HCT116 (cell line): ENCODE measurements at regions not wholly inside any gene's neighbourhood (a gene's known extent, or its start where the extent isn't known, plus 50 kb on each side); places are given as distances from the start of the nearest gene placed in this dataset.
"Not testable (repeated sequence)": the region's sequence is repeated elsewhere in the genome, so short reads cannot be mapped to it uniquely, and the experiment has no call there.

Experiments used
- ATAC-seq: fragments of 200-7000 bp; cut with Tn5 transposase; 2 replicates; pipeline ENCODE4 v1.9.1; 2020; ENCODE audit warnings: mild to moderate bottlenecking, moderate library complexity
- BruUV-seq: library from RNA; stranded (reverse); fragments of 400-500 nt; replicated peaks from 2 replicates; lab custom pipeline; 2021; lab: Mats Ljungman, UMichigan
- CTCF ChIA-PET: fragments of 300-600 bp; sonication (Branson Sonifier 250); formaldehyde crosslinking; loops from one replicate; lab custom pipeline; 2021; ENCODE audit warnings: antibody characterized with exemption; lab: Charles Lee
- POLR2A ChIA-PET: fragments of 300-600, 350-600 bp; sonication (Branson Sonifier 250); formaldehyde crosslinking; loops from one replicate; lab custom pipeline; 2021; ENCODE audit warnings: antibody characterized with exemption; lab: Charles Lee
- RAD21 ChIA-PET, 2 experiments: fragments of 300-600 bp; sonication (Branson Sonifier 250); formaldehyde crosslinking; loops; one replicate each; lab custom pipeline; 2023; ENCODE audit warnings: low total read pairs in 2 of 2; ENCODE audit not compliant: uncharacterized antibody in 2 of 2, unreplicated experiment in 2 of 2, low non-redundant PET in 1 of 2; lab: Charles Lee
- DNase-seq: peaks from one replicate; pipeline ENCODE4 v3.0.0-alpha.2; 2010; ENCODE audit warnings: low read depth, low spot score
- H2AFZ ChIP-seq: fragments of 200-600 bp; shearing (Covaris generic), sonication (generic); 2 replicates; pipeline ENCODE4 v1.6.1; 2017; ENCODE audit warnings: low read depth, mixed run types, mixed read lengths, antibody characterized with exemption, low read length; ENCODE audit not compliant: poor library complexity, severe bottlenecking
- H3K27ac ChIP-seq: 2 replicates; pipeline ENCODE4 v1.5.1; 2012; ENCODE audit warnings: low read depth, low read length
- H3K27me3 ChIP-seq: fragments of 200-600 bp; sonication (generic); 2 replicates; pipeline ENCODE4 v1.6.1; 2016; ENCODE audit warnings: mixed run types, low read length, mixed read lengths; ENCODE audit not compliant: insufficient read depth
- H3K36me3 ChIP-seq, 2 experiments: fragments of 200-500 bp in 1 of 2; fragments of 200-600 bp in 1 of 2; sonication (Bioruptor generic) in 1 of 2; sonication (generic) in 1 of 2; 2 replicates each; pipeline versions ENCODE4 v1.5.1 to v1.6.1; 2014 to 2016; ENCODE audit warnings: low read length in 2 of 2, inconsistent platforms in 1 of 2, mixed read lengths in 1 of 2, mixed run types in 1 of 2; ENCODE audit not compliant: insufficient read depth in 2 of 2, control insufficient read depth in 1 of 2
- H3K4me1 ChIP-seq, 2 experiments: fragments of 200-600 bp in 1 of 2; sonication (generic) in 1 of 2; 2 replicates each; pipeline versions ENCODE4 v1.5.1 to v1.6.1; 2012 to 2017; ENCODE audit warnings: low read length in 2 of 2, inconsistent platforms in 1 of 2, mild to moderate bottlenecking in 1 of 2, mixed read lengths in 1 of 2, mixed run types in 1 of 2, moderate library complexity in 1 of 2; ENCODE audit not compliant: insufficient read depth in 2 of 2, control insufficient read depth in 1 of 2
- H3K4me2 ChIP-seq: fragments of 200-600 bp; sonication (generic); 2 replicates; pipeline ENCODE4 v1.6.1; 2017; ENCODE audit warnings: mixed run types, low read length, mixed read lengths
- H3K4me3 ChIP-seq, 2 experiments: fragments of 200-600 bp in 1 of 2; sonication (generic) in 1 of 2; replicated peaks in 1 of 2; 2 replicates each; pipeline ENCODE4 v1.5.1; 2011 to 2016; ENCODE audit warnings: low read length in 2 of 2, control low read depth in 1 of 2, low read depth in 1 of 2, mild to moderate bottlenecking in 1 of 2, mixed read lengths in 1 of 2, mixed run types in 1 of 2
- H3K79me2 ChIP-seq: fragments of 200-600 bp; sonication (generic); 2 replicates; pipeline ENCODE4 v1.6.1; 2017; ENCODE audit warnings: mild to moderate bottlenecking, mixed run types, low read length, moderate library complexity, mixed read lengths; ENCODE audit not compliant: insufficient read depth
- H3K9ac ChIP-seq: fragments of 200-600 bp; sonication (generic); 2 replicates; pipeline ENCODE4 v1.6.1; 2016; ENCODE audit warnings: low read length, mixed read lengths
- H3K9me2 ChIP-seq: fragments of 200-600 bp; sonication (generic), shearing (Covaris generic); 2 replicates; pipeline ENCODE4 v1.6.1; 2017; ENCODE audit warnings: mixed run types, mild to moderate bottlenecking, moderate library complexity; ENCODE audit not compliant: insufficient read depth
- H3K9me3 ChIP-seq, 2 experiments: fragments of 200-500 bp in 1 of 2; fragments of 200-600 bp in 1 of 2; sonication (Bioruptor generic) in 1 of 2; sonication (generic) in 1 of 2; 2 replicates each; pipeline ENCODE4 v1.6.1; 2014 to 2017; ENCODE audit warnings: low read length in 2 of 2, mixed read lengths in 2 of 2, inconsistent platforms in 1 of 2, low read depth in 1 of 2, mild to moderate bottlenecking in 1 of 2, mixed run types in 1 of 2, moderate library complexity in 1 of 2; ENCODE audit not compliant: control insufficient read depth in 1 of 2, insufficient read depth in 1 of 2
- H4K20me1 ChIP-seq: fragments of 200-600 bp; sonication (generic), shearing (Covaris generic); 2 replicates; pipeline ENCODE4 v1.6.1; 2017; ENCODE audit warnings: mixed run types, mild to moderate bottlenecking, moderate library complexity; ENCODE audit not compliant: insufficient read depth
- CBX3 ChIP-seq: IDR thresholded peaks from 2 replicates; pipeline ENCODE4 v1.6.1; 2012; ENCODE audit warnings: low read depth
- ELF1 ChIP-seq: IDR thresholded peaks from 2 replicates; pipeline ENCODE4 v1.6.1; 2012; ENCODE audit warnings: low read depth, borderline replicate concordance
- RAD21 ChIP-seq: IDR thresholded peaks from 2 replicates; pipeline ENCODE4 v1.6.1; 2012; ENCODE audit warnings: low read depth, mild to moderate bottlenecking
- SIN3A ChIP-seq: IDR thresholded peaks from 2 replicates; pipeline ENCODE4 v1.6.1; 2012; ENCODE audit warnings: low read depth
- SP1 ChIP-seq: IDR thresholded peaks from 2 replicates; pipeline ENCODE4 v1.6.1; 2012; ENCODE audit warnings: low read depth
- TCF7L2 ChIP-seq: IDR thresholded peaks from 2 replicates; pipeline ENCODE4 v1.7.0; 2011; ENCODE audit warnings: borderline replicate concordance, inconsistent platforms; ENCODE audit not compliant: insufficient read depth, insufficient read length; ENCODE audit errors: extremely low read depth
- ZNF274 ChIP-seq: fragments of 200-500 bp; sonication (Bioruptor generic); IDR thresholded peaks from 2 replicates; pipeline ENCODE4 v1.6.1; 2014; ENCODE audit warnings: mild to moderate bottlenecking, low read depth, low read length, inconsistent platforms
- intact Hi-C: fragments of 100-400 bp; cut with micrococcal nuclease; formaldehyde crosslinking; loops from 2 replicates; pipeline ENCODE4 v1.10.0; 2022
- TF ChIP-seq, protein P1 (sequence below): IDR thresholded peaks from 2 replicates; pipeline ENCODE4 v1.6.1; 2012
- TF ChIP-seq, protein P2 (sequence below): IDR thresholded peaks from 2 replicates; pipeline ENCODE4 v1.6.1; 2012; ENCODE audit warnings: low read depth
- TF ChIP-seq, protein P3 (sequence below): IDR thresholded peaks from 2 replicates; pipeline ENCODE4 v1.6.1; 2011; ENCODE audit warnings: mild to moderate bottlenecking, low read length, moderate library complexity; ENCODE audit not compliant: insufficient replicate concordance; ENCODE audit errors: extremely low read depth

DNA sequence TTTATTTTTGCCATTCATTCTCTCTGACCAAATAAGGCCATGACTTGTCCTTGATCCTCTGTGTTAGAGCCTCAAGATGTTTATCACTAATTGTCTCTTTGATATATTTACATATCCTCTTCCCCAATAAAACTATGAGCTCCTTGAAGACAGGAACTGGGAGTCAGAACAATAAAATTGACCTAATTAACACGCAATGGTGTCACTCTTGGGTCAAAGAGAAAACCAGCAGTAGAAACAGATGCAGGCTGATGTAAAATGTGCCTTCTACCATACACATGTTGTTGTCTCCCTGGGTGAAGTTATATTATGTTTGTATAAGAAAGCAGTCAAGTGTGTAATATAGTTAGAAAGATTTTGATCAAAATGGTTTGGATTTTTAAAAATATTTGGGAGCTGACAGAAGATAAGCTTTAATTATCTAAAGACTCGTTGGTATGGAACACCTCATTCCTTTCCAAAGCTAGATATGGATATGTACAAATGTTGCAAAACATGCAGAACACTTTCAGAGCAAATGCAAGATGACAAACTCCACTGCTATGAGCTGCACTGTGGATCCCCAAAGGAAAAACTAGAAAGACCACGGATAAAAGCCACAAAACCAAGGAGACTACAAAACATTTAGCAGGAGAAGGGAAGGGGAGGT lies 109.7 kb upstream of the STMND1 start (continued):
- TF ChIP-seq TCF7L2 (no peak), RAD21 (no peak)

DNA sequence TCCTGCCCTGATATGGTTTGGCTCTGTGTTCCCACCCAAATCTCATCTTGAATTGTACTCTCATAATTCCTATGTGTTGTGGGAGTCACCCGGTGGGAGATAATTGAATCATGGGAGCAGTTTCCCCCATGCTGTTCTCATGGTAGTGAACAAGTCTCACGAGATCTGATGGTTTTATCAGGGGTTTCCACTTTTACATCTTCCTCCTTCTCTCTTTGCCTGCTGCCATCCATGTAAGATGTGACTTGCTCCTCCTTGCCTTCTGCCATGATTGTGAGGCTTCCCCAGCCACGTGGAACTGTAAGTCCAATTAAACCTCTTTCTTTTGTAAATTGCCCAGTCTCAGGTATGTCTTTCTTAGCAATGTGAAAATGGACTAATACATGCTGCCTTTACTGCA lies 111.9 kb upstream of the STMND1 start:
- ATAC-seq, POLR2A ChIA-PET, H3K79me2 ChIP-seq, H3K4me3 ChIP-seq, H3K4me2 ChIP-seq, H4K20me1 ChIP-seq, H3K27ac ChIP-seq, BruUV-seq, intact Hi-C loops, H3K9me2 ChIP-seq, H3K36me3 ChIP-seq, H2AFZ ChIP-seq, RAD21 ChIA-PET, H3K4me1 ChIP-seq, H3K9me3 ChIP-seq, H3K27me3 ChIP-seq, H3K9ac ChIP-seq, CTCF ChIA-PET, DNase-seq: not testable (repeated sequence)

GRCh38 chr6:16989382-16989781 lies 112.5 kb upstream of the STMND1 start:
- ChIA-PET POLR2A (no interaction called here), CTCF (no interaction called here), RAD21 (interaction anchor here in 1 of 2 experiments (0.7 kb wide), 1 partner anchor 28 kb away, joined by 3 read pairs; no protein-coding TSS in a partner anchor)
- H3K79me2 ChIP-seq, result no peaks in the 10 kb centered on the region
- H2AFZ ChIP-seq, result no peak overlapping the region
- H4K20me1 ChIP-seq, result no peaks in the 10 kb centered on the region
- no peaks in the 10 kb centered on the region for H3K9me3 ChIP-seq
- ATAC-seq (no peak), DNase-seq (no peak)
- H3K36me3 ChIP-seq, result no peaks in the 10 kb centered on the region
- H3K4me2 ChIP-seq, result no peak overlapping the region
- intact Hi-C loops, result no loop called here
- no peak overlapping the region for H3K9ac ChIP-seq
- no peaks in the 10 kb centered on the region for H3K4me1 ChIP-seq
- H3K4me3 ChIP-seq, result no peak overlapping the region
- no peaks in the 10 kb centered on the region for H3K9me2 ChIP-seq
- no peaks in the 10 kb centered on the region for H3K27me3 ChIP-seq
- BruUV-seq, result no TSS peak
- H3K27ac ChIP-seq, result no peak overlapping the region
- no peak for TF ChIP-seq SIN3A
- no peak for TF ChIP-seq SP1
- TF ChIP-seq, protein P1, sequence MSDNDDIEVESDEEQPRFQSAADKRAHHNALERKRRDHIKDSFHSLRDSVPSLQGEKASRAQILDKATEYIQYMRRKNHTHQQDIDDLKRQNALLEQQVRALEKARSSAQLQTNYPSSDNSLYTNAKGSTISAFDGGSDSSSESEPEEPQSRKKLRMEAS, result no peak
- TF ChIP-seq ZNF274, result no peak
- no peak for TF ChIP-seq ELF1
- no peak for TF ChIP-seq TCF7L2
- TF ChIP-seq, protein P2, sequence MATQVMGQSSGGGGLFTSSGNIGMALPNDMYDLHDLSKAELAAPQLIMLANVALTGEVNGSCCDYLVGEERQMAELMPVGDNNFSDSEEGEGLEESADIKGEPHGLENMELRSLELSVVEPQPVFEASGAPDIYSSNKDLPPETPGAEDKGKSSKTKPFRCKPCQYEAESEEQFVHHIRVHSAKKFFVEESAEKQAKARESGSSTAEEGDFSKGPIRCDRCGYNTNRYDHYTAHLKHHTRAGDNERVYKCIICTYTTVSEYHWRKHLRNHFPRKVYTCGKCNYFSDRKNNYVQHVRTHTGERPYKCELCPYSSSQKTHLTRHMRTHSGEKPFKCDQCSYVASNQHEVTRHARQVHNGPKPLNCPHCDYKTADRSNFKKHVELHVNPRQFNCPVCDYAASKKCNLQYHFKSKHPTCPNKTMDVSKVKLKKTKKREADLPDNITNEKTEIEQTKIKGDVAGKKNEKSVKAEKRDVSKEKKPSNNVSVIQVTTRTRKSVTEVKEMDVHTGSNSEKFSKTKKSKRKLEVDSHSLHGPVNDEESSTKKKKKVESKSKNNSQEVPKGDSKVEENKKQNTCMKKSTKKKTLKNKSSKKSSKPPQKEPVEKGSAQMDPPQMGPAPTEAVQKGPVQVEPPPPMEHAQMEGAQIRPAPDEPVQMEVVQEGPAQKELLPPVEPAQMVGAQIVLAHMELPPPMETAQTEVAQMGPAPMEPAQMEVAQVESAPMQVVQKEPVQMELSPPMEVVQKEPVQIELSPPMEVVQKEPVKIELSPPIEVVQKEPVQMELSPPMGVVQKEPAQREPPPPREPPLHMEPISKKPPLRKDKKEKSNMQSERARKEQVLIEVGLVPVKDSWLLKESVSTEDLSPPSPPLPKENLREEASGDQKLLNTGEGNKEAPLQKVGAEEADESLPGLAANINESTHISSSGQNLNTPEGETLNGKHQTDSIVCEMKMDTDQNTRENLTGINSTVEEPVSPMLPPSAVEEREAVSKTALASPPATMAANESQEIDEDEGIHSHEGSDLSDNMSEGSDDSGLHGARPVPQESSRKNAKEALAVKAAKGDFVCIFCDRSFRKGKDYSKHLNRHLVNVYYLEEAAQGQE, result no peak
- TF ChIP-seq CBX3, result no peak
- TF ChIP-seq, protein P3, sequence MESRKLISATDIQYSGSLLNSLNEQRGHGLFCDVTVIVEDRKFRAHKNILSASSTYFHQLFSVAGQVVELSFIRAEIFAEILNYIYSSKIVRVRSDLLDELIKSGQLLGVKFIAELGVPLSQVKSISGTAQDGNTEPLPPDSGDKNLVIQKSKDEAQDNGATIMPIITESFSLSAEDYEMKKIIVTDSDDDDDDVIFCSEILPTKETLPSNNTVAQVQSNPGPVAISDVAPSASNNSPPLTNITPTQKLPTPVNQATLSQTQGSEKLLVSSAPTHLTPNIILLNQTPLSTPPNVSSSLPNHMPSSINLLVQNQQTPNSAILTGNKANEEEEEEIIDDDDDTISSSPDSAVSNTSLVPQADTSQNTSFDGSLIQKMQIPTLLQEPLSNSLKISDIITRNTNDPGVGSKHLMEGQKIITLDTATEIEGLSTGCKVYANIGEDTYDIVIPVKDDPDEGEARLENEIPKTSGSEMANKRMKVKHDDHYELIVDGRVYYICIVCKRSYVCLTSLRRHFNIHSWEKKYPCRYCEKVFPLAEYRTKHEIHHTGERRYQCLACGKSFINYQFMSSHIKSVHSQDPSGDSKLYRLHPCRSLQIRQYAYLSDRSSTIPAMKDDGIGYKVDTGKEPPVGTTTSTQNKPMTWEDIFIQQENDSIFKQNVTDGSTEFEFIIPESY, result no peak
- no peak for TF ChIP-seq RAD21
